ENCODE measurements at regions not wholly inside any gene's neighbourhood (a gene's known extent, or its start where the extent isn't known, plus 50 kb on each side); places are given as distances from the start of the nearest gene placed in this dataset.
"Not testable (repeated sequence)": the region's sequence is repeated elsewhere in the genome, so short reads cannot be mapped to it uniquely, and the experiment has no call there.

DNA sequence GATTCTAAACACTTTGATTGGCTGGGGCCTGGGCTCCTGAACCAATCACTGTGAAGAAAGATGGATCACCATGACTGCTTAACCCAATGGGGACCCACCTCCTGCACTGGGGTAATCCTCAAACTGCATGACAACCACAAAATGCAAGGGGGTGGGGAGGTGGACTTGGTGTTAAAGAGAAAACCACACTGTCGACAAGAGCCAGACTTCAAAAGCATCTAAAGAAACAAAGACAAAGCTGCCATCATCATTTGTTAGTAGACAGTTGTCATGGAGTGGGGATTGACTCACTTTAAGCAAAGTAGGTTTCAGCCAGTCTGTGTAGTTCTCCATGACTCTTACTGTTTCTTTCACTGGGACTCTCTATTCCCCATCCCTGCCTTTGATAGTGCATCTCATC lies 433.8 kb downstream of the PLPP3 start:
- DNase-seq, result no peak

DNA sequence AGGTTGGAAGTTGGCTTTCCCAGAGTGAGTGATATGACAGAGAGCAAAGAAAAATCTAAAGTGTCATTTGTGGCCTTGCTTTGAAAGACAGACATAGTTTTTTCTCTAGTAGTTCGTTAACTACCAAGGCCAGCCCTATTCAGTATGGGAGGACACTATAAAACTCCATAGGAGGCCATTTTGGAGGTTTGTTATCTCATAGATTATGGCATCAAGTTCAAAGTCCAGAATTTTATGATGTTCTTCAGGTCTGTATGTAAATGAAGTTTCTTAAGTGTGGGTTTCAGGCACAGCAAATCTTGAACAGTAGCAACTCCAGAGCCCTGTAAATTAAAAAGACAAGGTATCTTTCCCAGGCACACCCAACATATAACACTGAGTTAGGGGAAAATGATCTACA lies 437.1 kb downstream of the PLPP3 start:
- no peak for DNase-seq

- no peak for DNase-seq
Observed at GRCh38 chr1:56139836-56140235, 439.5 kb downstream of the PLPP3 start.

- no peak for DNase-seq
Observed at GRCh38 chr1:56137521-56138505, 441.6 kb downstream of the PLPP3 start.

DNA sequence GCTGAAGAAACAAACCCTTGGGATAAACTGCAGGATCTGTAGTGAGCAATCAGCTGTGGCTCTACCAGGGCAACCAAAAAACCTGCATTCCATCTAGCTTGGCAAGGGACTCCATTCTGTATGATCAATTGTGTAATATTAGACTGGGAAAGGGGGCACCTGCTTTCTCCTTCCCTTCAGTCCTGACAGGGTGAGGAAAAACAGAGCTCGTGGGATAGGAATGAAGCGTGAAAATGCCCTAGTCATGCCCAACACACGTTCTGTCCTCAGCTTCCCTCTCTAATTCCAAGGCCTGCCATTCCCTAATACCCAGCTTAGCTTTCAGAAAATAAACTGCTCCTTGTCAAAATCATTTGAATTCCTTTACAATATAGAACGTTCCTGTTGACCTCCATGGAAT lies 442.3 kb downstream of the PLPP3 start:
- no peak for DNase-seq

GRCh38 chr1:56135864-56136147 lies 443.6 kb downstream of the PLPP3 start:
- no peak for DNase-seq

DNA sequence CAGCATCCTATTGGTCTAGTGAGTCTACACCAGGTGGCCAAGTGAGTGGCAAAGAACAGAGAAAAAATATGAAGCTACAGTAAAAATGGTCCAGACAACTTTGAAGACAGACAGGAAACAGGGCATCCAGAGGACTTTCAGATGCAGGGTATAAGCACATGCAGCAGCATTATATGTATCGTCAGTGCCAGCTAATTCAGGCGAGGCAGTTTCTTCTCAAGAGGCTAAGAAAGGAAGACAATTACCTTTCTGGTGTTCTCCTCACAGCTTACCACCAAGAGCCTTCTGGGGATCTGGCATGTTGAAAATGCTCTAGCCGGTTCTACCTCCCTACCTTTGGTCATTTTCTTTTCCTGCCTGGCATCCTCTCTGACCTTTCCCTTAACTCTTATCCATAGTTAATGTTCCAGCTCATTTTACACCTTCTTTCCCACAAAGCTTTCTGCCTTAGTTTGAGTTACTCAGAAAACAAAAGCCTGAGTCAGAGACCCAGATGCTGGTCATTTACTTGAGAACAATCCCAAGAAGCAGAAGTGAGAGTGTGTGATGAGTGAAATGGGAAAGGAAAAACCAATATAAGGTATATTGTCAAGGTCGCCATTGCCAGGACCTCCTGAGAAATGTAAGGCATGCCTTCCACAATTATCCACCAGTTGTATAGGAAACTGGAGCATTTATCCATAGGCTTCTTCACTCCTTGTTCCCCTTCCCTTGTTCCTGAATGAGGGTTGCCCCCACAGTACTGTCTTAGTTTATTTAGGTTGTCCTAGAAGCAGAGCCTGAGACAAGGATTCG lies 444.1 kb downstream of the PLPP3 start:
- DNase-seq, result no peak

- no peak for DNase-seq
Observed at GRCh38 chr1:56133522-56134472, 445.6 kb downstream of the PLPP3 start.

- no peak for DNase-seq
Observed at GRCh38 chr1:56132520-56132919, 446.8 kb downstream of the PLPP3 start.

- DNase-seq, result no peak
Observed at GRCh38 chr1:56129837-56130236, 449.5 kb downstream of the PLPP3 start.

- no peak for DNase-seq
Observed at GRCh38 chr1:56125316-56125715, 454.0 kb downstream of the PLPP3 start.

- no peak for DNase-seq
Observed at GRCh38 chr1:56123826-56124225, 455.5 kb downstream of the PLPP3 start.

GRCh38 chr1:56123421-56123820 lies 455.9 kb downstream of the PLPP3 start:
- no peak for DNase-seq

GRCh38 chr1:56120021-56120420 lies 459.3 kb downstream of the PLPP3 start:
- DNase-seq, result no peak

DNA sequence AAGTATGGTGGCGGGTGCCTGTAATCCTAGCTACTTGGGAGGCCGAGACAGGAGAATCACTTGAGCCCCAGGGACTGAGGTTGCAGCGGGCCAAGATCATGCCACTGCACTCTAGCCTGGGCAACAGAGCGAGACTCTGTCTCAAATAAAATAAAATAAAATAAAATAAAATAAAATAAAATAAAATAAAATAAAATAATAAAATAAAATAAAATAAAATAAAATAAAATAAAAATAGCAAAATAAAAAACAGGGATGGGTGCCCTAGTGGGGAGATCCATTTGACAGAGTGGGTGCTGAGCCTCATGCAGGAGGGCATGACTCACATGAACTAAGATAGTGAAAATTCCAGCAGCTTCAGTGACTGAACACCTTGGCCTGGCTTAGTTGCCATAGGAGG lies 460.7 kb downstream of the PLPP3 start:
- not testable (repeated sequence) for DNase-seq

- no peak for DNase-seq
Observed at GRCh38 chr1:56115701-56116100, 463.7 kb downstream of the PLPP3 start.

DNA sequence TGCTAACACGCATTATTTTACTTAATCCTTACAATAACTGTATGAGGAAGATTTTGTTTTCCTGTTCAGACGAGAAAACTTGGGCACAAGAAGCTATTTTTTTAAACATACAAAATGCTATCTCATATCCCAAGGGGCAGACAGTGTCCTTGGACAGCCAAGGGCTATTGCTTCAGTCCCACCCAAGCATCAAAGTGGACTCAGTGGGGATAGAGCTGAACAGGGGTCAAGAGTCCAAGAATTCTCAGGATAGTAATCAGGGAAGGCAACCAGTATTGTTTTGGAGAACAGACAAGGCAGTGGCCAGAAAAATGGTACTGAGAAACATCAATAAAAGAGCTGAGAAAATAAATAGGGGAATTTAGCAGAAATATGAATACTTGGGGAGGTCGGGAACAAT lies 465.7 kb downstream of the PLPP3 start:
- DNase-seq, result no peak

DNA sequence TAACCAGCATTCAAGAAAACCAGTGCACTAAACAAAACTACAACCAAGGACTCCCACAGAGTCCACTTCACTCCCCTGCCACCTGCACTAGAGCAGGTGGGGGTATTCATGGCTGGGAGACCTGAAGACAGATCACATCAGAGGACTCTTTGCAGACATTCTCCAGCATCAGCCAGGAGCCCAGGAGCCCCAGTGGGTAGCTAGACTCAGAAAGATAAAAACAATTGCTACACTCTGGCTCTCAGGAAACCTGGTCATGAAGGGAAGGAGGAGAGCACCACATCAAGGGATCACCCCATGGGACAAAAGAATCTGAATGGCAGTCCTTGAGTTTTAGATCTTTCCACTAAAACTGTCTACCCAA lies 472.1 kb downstream of the PLPP3 start:
- no peak for DNase-seq

GRCh38 chr1:56106531-56107274 lies 472.7 kb downstream of the PLPP3 start:
- DNase-seq, result no peak

DNA sequence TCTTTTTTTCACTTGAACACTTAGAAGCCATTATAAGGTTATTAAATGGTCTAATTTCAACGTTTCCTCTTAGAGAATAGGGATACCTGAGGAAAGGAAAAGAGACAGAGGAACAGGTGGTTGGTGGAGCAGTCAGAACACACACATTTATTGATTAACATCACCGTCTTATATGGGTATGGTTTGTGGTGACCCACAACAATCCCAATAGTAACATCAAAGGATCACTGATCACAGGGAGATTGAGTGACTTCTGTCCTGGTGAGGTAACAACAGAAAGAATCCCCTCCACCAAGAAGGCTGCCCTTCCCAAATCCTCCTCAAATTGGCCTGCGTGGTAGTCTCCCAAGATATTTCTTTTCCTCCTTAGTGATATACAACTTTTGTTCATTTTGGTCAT lies 474.0 kb downstream of the PLPP3 start:
- DNase-seq, result no peak

GRCh38 chr1:56099766-56100265 lies 479.5 kb downstream of the PLPP3 start:
- DNase-seq, result no peak

DNA sequence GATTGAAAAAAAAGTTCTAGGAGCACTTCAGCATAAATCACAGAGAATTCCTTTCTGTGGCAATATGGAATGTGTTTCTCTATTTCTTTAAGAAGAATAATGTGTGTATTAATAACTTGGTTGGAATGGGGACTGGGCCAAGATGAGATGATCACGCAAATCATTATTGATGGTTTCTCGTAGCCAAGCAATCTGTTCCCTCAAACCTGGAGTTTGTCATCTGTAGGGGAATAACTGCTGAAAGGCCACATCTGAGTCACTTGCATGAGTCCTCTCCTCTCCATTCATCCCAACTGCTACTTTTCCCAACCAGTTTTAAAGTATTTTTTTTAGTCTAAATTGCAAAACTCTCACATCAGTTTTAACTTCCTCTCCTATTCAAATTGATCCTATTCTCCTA lies 480.4 kb downstream of the PLPP3 start:
- DNase-seq, result no peak

All from activated CD4-positive, alpha-beta T cell treated with anti-CD3 and anti-CD28 coated beads, Interleukin-10, Interleukin-2, amounts not matched to agents 100 ng/mL and 50 ng/mL, durations not matched to agents 16 hours and 8 hours (primary cell).